GM12891 (cell line): ENCODE measurements at regions not wholly inside any gene's neighbourhood (a gene's known extent, or its start where the extent isn't known, plus 50 kb on each side); places are given as distances from the start of the nearest gene placed in this dataset.

Source experiments
- POLR2A ChIP-seq: IDR thresholded peaks from 2 replicates; pipeline ENCODE4 v1.6.1; 2011; ENCODE audit warnings: low read depth, low read length, control low read depth
- POLR2AphosphoS5 ChIP-seq: IDR thresholded peaks from 2 replicates; pipeline ENCODE4 v1.6.1; 2011; ENCODE audit warnings: low read depth, low read length, control low read depth
- SPI1 ChIP-seq: IDR thresholded peaks from 2 replicates; pipeline ENCODE4 v1.6.1; 2011; ENCODE audit warnings: low read depth, low read length, control low read depth
- TAF1 ChIP-seq: IDR thresholded peaks from 2 replicates; pipeline ENCODE4 v1.6.1; 2011; ENCODE audit warnings: low read depth, low read length, control low read depth

DNA sequence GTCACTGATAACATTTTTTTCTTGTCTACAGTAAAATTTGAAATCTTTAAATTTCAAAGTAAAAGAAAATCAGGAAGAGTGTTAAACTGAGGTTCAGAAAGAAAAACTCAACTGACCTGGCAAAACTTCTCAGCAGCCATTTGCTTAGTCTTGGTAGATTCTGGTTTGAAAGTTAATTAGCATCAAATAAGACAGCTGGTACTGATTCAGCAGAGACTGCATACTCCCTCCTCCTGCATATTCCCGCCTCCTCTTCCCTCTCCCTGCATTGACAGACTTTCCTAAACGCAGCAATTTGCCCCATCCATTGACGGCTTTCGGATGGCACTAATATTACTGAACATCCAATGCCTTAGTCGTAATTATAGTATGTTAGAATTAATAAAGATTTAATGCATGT, 520.8 kb downstream of the FLRT2 start:
- no peak for TF ChIP-seq SPI1
- TF ChIP-seq TAF1, result no peak
- no peak for TF ChIP-seq POLR2A
- no peak for TF ChIP-seq POLR2AphosphoS5
